IMR-90 (cell line): ENCODE measurements at regions not wholly inside any gene's neighbourhood (a gene's known extent, or its start where the extent isn't known, plus 50 kb on each side); places are given as distances from the start of the nearest gene placed in this dataset.

ENCODE experiments used
- ATAC-seq: fragments of 200-7000 bp; cut with Tn5 transposase; 2 replicates; pipeline ENCODE4 v1.9.1; 2020; ENCODE audit warnings: low read depth, mild to moderate bottlenecking, moderate library complexity
- BruUV-seq: library from RNA; stranded (reverse); fragments of 400-500 nt; replicated peaks from 2 replicates; lab custom pipeline; 2021; lab: Mats Ljungman, UMichigan
- CTCF ChIA-PET: fragments of 300-600 bp; formaldehyde crosslinking; extraction: SDS; loops from one replicate; lab custom pipeline; 2021; ENCODE audit warnings: antibody characterized with exemption; lab: Yijun Ruan, JAX
- POLR2A ChIA-PET: fragments of 300-600 bp; sonication (Branson Sonifier 250); formaldehyde crosslinking; loops from one replicate; lab custom pipeline; 2022; ENCODE audit warnings: antibody characterized with exemption; ENCODE audit not compliant: unreplicated experiment; lab: Charles Lee
- DNase-seq: peaks from one replicate; pipeline ENCODE4 v3.0.0; 2013
- H2AFZ ChIP-seq: replicated peaks from 2 replicates; pipeline ENCODE3; 2013; ENCODE audit warnings: low read length, mild to moderate bottlenecking; ENCODE audit not compliant: poor library complexity
- H2AK5ac ChIP-seq: 2 replicates; pipeline ENCODE4 v1.6.1; 2013; ENCODE audit warnings: low read depth, low read length, inconsistent platforms
- H2AK9ac ChIP-seq: replicated peaks from 2 replicates; pipeline ENCODE3; 2013; ENCODE audit warnings: mild to moderate bottlenecking, low read depth, low read length, moderate library complexity; ENCODE audit not compliant: poor library complexity
- H2BK120ac ChIP-seq: 2 replicates; pipeline ENCODE4 v1.6.1; 2013; ENCODE audit warnings: low read depth, low read length, inconsistent platforms
- H2BK15ac ChIP-seq: 3 replicates; pipeline ENCODE4 v1.6.1; 2013; ENCODE audit warnings: low read depth, low read length, inconsistent platforms
- H2BK20ac ChIP-seq: 2 replicates; pipeline ENCODE4 v1.6.1; 2013; ENCODE audit warnings: low read depth, mild to moderate bottlenecking, inconsistent platforms, low read length, moderate library complexity
- H2BK5ac ChIP-seq: 2 replicates; pipeline ENCODE4 v1.6.1; 2013; ENCODE audit warnings: mild to moderate bottlenecking, low read depth, low read length, inconsistent platforms; ENCODE audit not compliant: poor library complexity, severe bottlenecking
- H3K14ac ChIP-seq: replicated peaks from 2 replicates; pipeline ENCODE4 v1.6.1; 2013; ENCODE audit warnings: low read depth, low read length, inconsistent platforms
- H3K18ac ChIP-seq: 2 replicates; pipeline ENCODE4 v1.6.1; 2013; ENCODE audit warnings: low read depth, low read length, control low read depth
- H3K23ac ChIP-seq: 2 replicates; pipeline ENCODE4 v1.6.1; 2013; ENCODE audit warnings: low read depth, low read length, inconsistent platforms
- H3K27ac ChIP-seq: 2 replicates; pipeline ENCODE4 v1.5.1; 2013; ENCODE audit warnings: mild to moderate bottlenecking, control low read depth, low read length; ENCODE audit not compliant: insufficient read depth
- H3K27me3 ChIP-seq: 2 replicates; pipeline ENCODE4 v1.6.1; 2013; ENCODE audit warnings: low read length; ENCODE audit not compliant: control insufficient read depth, insufficient read depth
- H3K36me3 ChIP-seq: 2 replicates; pipeline ENCODE4 v1.6.1; 2013; ENCODE audit warnings: low read length, mixed read lengths; ENCODE audit not compliant: control insufficient read depth, insufficient read depth
- H3K4ac ChIP-seq: 2 replicates; pipeline ENCODE4 v1.6.1; 2013; ENCODE audit warnings: low read depth, low read length, inconsistent platforms
- H3K4me1 ChIP-seq: 2 replicates; pipeline ENCODE4 v1.6.1; 2013; ENCODE audit warnings: low read length, mixed read lengths; ENCODE audit not compliant: control insufficient read depth, insufficient read depth
- H3K4me2 ChIP-seq: 2 replicates; pipeline ENCODE4 v1.6.1; 2013; ENCODE audit warnings: low read depth, mild to moderate bottlenecking, control low read depth, low read length, moderate library complexity
- H3K4me3 ChIP-seq: 2 replicates; pipeline ENCODE4 v1.5.1; 2013; ENCODE audit warnings: low read depth, mild to moderate bottlenecking, control low read depth, low read length, moderate library complexity; ENCODE audit not compliant: insufficient read depth
- H3K56ac ChIP-seq: 2 replicates; pipeline ENCODE4 v1.6.1; 2013; ENCODE audit warnings: low read length, inconsistent platforms; ENCODE audit not compliant: insufficient read depth; ENCODE audit errors: extremely low read depth
- H3K79me1 ChIP-seq, 2 experiments: 2 replicates each; pipeline ENCODE4 v1.6.1; 2013; ENCODE audit warnings: low read length in 2 of 2, inconsistent platforms in 1 of 2, low read depth in 1 of 2
- H3K9ac ChIP-seq: 2 replicates; pipeline ENCODE4 v1.6.1; 2013; ENCODE audit warnings: low read depth, low read length, control low read depth
- H3K9me1 ChIP-seq: 2 replicates; pipeline ENCODE4 v1.6.1; 2013; ENCODE audit warnings: low read length, inconsistent platforms; ENCODE audit not compliant: insufficient read depth
- H3K9me3 ChIP-seq: 2 replicates; pipeline ENCODE4 v1.6.1; 2013; ENCODE audit warnings: low read length; ENCODE audit not compliant: control insufficient read depth, insufficient read depth
- H4K20me1 ChIP-seq: 2 replicates; pipeline ENCODE4 v1.6.1; 2013; ENCODE audit warnings: low read length, inconsistent platforms; ENCODE audit not compliant: insufficient read depth
- H4K5ac ChIP-seq: 2 replicates; pipeline ENCODE4 v1.6.1; 2013; ENCODE audit warnings: mild to moderate bottlenecking, low read depth, low read length, control low read depth
- H4K8ac ChIP-seq, 2 experiments: 2 replicates each; pipeline ENCODE4 v1.6.1; 2013; ENCODE audit warnings: low read depth in 2 of 2, low read length in 2 of 2, control low read depth in 1 of 2, inconsistent platforms in 1 of 2
- H4K91ac ChIP-seq: 2 replicates; pipeline ENCODE4 v1.6.1; 2013; ENCODE audit warnings: low read depth, low read length, inconsistent platforms; ENCODE audit not compliant: insufficient read depth
- BHLHE40 ChIP-seq: fragments of 150-350 bp; IDR thresholded peaks from 2 replicates; pipeline ENCODE4 v1.6.1; 2016; ENCODE audit warnings: mild to moderate bottlenecking, low read depth, low read length
- CEBPB ChIP-seq: IDR thresholded peaks from 2 replicates; pipeline ENCODE4 v1.6.1; 2012; ENCODE audit warnings: low read depth, low read length, improper control_type of control experiment
- CHD1 ChIP-seq: IDR thresholded peaks from 2 replicates; pipeline ENCODE4 v1.6.1; 2012; ENCODE audit warnings: low read depth, low read length, improper control_type of control experiment
- CTCF ChIP-seq: conservative IDR thresholded peaks from 2 replicates; pipeline ENCODE4 v1.5.1; 2012; ENCODE audit warnings: mild to moderate bottlenecking, low read depth, low read length, improper control_type of control experiment
- ELK1 ChIP-seq: fragments of 150-350 bp; IDR thresholded peaks from 2 replicates; pipeline ENCODE4 v1.6.1; 2016; ENCODE audit warnings: low read depth, mild to moderate bottlenecking, low read length, moderate library complexity, borderline replicate concordance
- FOS ChIP-seq: fragments of 150-350 bp; IDR thresholded peaks from 2 replicates; pipeline ENCODE4 v1.6.1; 2016; ENCODE audit warnings: low read depth, low read length
- MAFK ChIP-seq: IDR thresholded peaks from 2 replicates; pipeline ENCODE4 v1.6.1; 2012; ENCODE audit warnings: low read depth, low read length, improper control_type of control experiment
- MAZ ChIP-seq: IDR thresholded peaks from 2 replicates; pipeline ENCODE4 v1.6.1; 2012; ENCODE audit warnings: low read depth, mild to moderate bottlenecking, low read length, improper control_type of control experiment, moderate library complexity, borderline replicate concordance
- MXI1 ChIP-seq: IDR thresholded peaks from 2 replicates; pipeline ENCODE4 v1.6.1; 2012; ENCODE audit warnings: low read depth, mild to moderate bottlenecking, low read length, moderate library complexity, borderline replicate concordance
- NFE2L2 ChIP-seq: fragments of 150-350 bp; IDR thresholded peaks from 2 replicates; pipeline ENCODE4 v1.6.1; 2016; ENCODE audit warnings: low read depth, mild to moderate bottlenecking, low read length
- POLR2A ChIP-seq: IDR thresholded peaks from 2 replicates; pipeline ENCODE4 v1.6.1; 2012; ENCODE audit warnings: mild to moderate bottlenecking, low read depth, low read length
- RAD21 ChIP-seq: IDR thresholded peaks from 2 replicates; pipeline ENCODE4 v1.6.1; 2012; ENCODE audit warnings: low read length, improper control_type of control experiment
- RCOR1 ChIP-seq: IDR thresholded peaks from 2 replicates; pipeline ENCODE4 v1.6.1; 2012; ENCODE audit warnings: mild to moderate bottlenecking, low read length, improper control_type of control experiment; ENCODE audit not compliant: insufficient replicate concordance
- RFX5 ChIP-seq: IDR thresholded peaks from 2 replicates; pipeline ENCODE4 v1.8.0; 2012; ENCODE audit warnings: low read depth, mild to moderate bottlenecking, low read length, moderate library complexity
- SMC3 ChIP-seq: fragments of 150-350 bp; IDR thresholded peaks from 2 replicates; pipeline ENCODE4 v1.6.1; 2016; ENCODE audit warnings: low read depth, mild to moderate bottlenecking, antibody characterized with exemption, low read length, moderate library complexity
- WGBS, 2 experiments: methylation state at CpG; one replicate each; pipeline versions ENCODE4 v1.1.5 to v1.1.7; 2013; ENCODE audit warnings: missing lambda C conversion rate in 2 of 2; ENCODE audit not compliant: insufficient read length in 1 of 2; ENCODE audit errors: extremely low coverage in 2 of 2; 5-methylcytosine and 5-hydroxymethylcytosine counted together
- dilution Hi-C: fragments of 300-500 bp; cut with HindIII; formaldehyde crosslinking; loops from one replicate; pipeline ENCODE4 v1.14.3; 2018; ENCODE audit warnings: low sequenced_read_pairs; ENCODE audit not compliant: unreplicated experiment
- in situ Hi-C: fragments of 300-500 bp; cut with MboI; formaldehyde crosslinking; loops from 3 replicates; pipeline ENCODE4 v1.14.3; 2019; ENCODE audit warnings: low sequenced_read_pairs, inconsistent platforms, mixed read lengths
- intact Hi-C: fragments of 100-400 bp; cut with micrococcal nuclease; formaldehyde crosslinking; loops from 2 replicates; pipeline ENCODE4 v1.10.0; 2022
- TF ChIP-seq, protein P1 (sequence below): fragments of 150-350 bp; IDR thresholded peaks from 2 replicates; pipeline ENCODE4 v1.6.1; 2017; ENCODE audit warnings: mild to moderate bottlenecking, antibody characterized with exemption, low read length, low read depth

DNA sequence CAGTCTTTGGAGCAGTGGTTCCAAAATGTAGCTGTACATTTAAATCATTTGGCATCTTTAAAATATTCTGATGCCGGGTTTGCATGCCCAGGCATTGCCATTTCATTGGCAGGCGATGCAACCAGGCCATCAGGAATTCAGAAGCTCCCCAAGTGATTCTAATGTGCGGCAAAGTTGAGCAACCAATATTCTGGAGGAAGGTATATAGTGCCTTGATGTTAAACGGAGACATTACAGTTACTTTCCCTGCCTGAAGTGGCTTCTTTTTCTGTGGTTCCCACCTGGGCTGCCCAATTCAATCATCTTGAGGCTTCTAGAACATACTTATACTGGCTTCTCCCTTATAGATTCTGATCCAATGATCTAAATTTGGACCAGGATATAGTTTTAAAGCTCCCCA lies 68.7 kb upstream of the PGM2 start:
- CTCF ChIA-PET = no interaction called here

More for the DNA sequence above, 68.7 kb upstream of the PGM2 start:
- Histone ChIP-seq H4K20me1 (no peaks in the 10 kb centered on the region), H3K14ac (no peak overlapping the region), H3K4me1 (no peaks in the 10 kb centered on the region), H3K56ac (no peak overlapping the region), H3K4ac (no peak overlapping the region), H3K27me3 (peaks cover 27% of the 10 kb centered on the region), H2AFZ (no peak overlapping the region), H3K79me1 (no peaks in the 10 kb centered on the region), H2AK9ac (no peak overlapping the region), H3K18ac (no peak overlapping the region), H3K4me2 (no peak overlapping the region), H2BK120ac (no peak overlapping the region), H2BK5ac (no peak overlapping the region), H4K91ac (no peak overlapping the region), H3K9me3 (no peaks in the 10 kb centered on the region), H3K23ac (no peak overlapping the region), H3K27ac (no peak overlapping the region), H3K9me1 (no peaks in the 10 kb centered on the region), H4K5ac (no peak overlapping the region), H3K9ac (no peak overlapping the region), H3K4me3 (no peak overlapping the region), H2AK5ac (no peak overlapping the region), H2BK15ac (no peak overlapping the region), H2BK20ac (no peak overlapping the region), H3K36me3 (no peaks in the 10 kb centered on the region), H4K8ac (no peak overlapping the region)
- POLR2A ChIA-PET = no interaction called here
- in situ Hi-C loops (no loop called here), dilution Hi-C loops (no loop called here), intact Hi-C loops (no loop called here)
- no peak for ATAC-seq
- TF ChIP-seq FOS = no peak
- no peak for TF ChIP-seq POLR2A
- no peak for TF ChIP-seq NFE2L2
- TF ChIP-seq CTCF = no peak
- TF ChIP-seq RAD21 = no peak
- TF ChIP-seq MAZ = no peak
- TF ChIP-seq SMC3 = no peak
- TF ChIP-seq RCOR1 = no peak
- no peak for TF ChIP-seq RFX5
- TF ChIP-seq CEBPB = no peak
- no peak for TF ChIP-seq CHD1
- TF ChIP-seq MXI1 = no peak
- TF ChIP-seq ELK1 = no peak
- no peak for TF ChIP-seq BHLHE40
- TF ChIP-seq, protein P1, sequence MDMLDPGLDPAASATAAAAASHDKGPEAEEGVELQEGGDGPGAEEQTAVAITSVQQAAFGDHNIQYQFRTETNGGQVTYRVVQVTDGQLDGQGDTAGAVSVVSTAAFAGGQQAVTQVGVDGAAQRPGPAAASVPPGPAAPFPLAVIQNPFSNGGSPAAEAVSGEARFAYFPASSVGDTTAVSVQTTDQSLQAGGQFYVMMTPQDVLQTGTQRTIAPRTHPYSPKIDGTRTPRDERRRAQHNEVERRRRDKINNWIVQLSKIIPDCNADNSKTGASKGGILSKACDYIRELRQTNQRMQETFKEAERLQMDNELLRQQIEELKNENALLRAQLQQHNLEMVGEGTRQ = no peak
- no peak for TF ChIP-seq MAFK
- no TSS peak for BruUV-seq
- WGBS, 2 experiments = 70% methylated on average over 2 of the region's 4 CpGs; no CpG with 5 or more reads in 1 of the 2 experiments
- no peak for DNase-seq
